Adrenal gland (tissue), 5 donors: ENCODE measurements at regions not wholly inside any gene's neighbourhood (a gene's known extent, or its start where the extent isn't known, plus 50 kb on each side); places are given as distances from the start of the nearest gene placed in this dataset.

ENCODE experiments used
- CTCF ChIP-seq, 6 experiments: fragments of 450-650 bp in 4 of 6; fragments of 200-600 bp in 2 of 6; sonication (generic) in 1 of 6; IDR thresholded peaks; 1 replicate in 5 of 6; 2 replicates in 1 of 6; pipeline versions ENCODE4 v1.5.1 to v1.8.0; 2016 to 2021; ENCODE audit warnings: antibody characterized with exemption in 6 of 6, mild to moderate bottlenecking in 2 of 6, moderate library complexity in 1 of 6
- POLR2A ChIP-seq, 2 donors: fragments of 450-650 bp; IDR thresholded peaks; one replicate each; pipeline ENCODE4 v1.6.1; 2017; ENCODE audit warnings: antibody characterized with exemption in 2 of 2, mild to moderate bottlenecking in 2 of 2, moderate library complexity in 1 of 2
- donor health status: DM: no; HTN: no; CAD: no.

- TF ChIP-seq CTCF (IDR thresholded peaks at IDR 0.05), result no peak
- no peak for TF ChIP-seq POLR2A (IDR thresholded peaks at IDR 0.05)
These were observed 136.9 kb downstream of the BTBD3 start for GRCh38 chr20:12054556-12054955.
